Astrocyte (in vitro differentiated cells and primary cell): ENCODE measurements at regions not wholly inside any gene's neighbourhood (a gene's known extent, or its start where the extent isn't known, plus 50 kb on each side); places are given as distances from the start of the nearest gene placed in this dataset.

Experiments
- DNase-seq: peaks from one replicate; pipeline ENCODE4 v3.0.0-alpha.2; 2010; ENCODE audit warnings: low read depth
- FAIRE-seq: peaks from 2 replicates; lab custom pipeline; 2011; peaks lifted over from hg19 to GRCh38; lab: Jason Lieb, UNC
- H2AFZ ChIP-seq: 2 replicates; pipeline ENCODE4 v1.6.0; 2012; ENCODE audit warnings: low read depth, low read length, inconsistent platforms
- H3K27ac ChIP-seq: 2 replicates; pipeline ENCODE4 v1.5.1; 2011; ENCODE audit warnings: low read depth, low read length, inconsistent platforms
- H3K27me3 ChIP-seq: 2 replicates; pipeline ENCODE4 v1.6.0; 2011; ENCODE audit warnings: low read length, inconsistent platforms; ENCODE audit not compliant: insufficient read depth
- H3K36me3 ChIP-seq: 2 replicates; pipeline ENCODE4 v1.5.1; 2011; ENCODE audit warnings: low read length, inconsistent platforms; ENCODE audit not compliant: insufficient read depth
- H3K4me1 ChIP-seq: 2 replicates; pipeline ENCODE4 v1.5.1; 2011; ENCODE audit warnings: low read length, inconsistent platforms; ENCODE audit not compliant: insufficient read depth
- H3K4me2 ChIP-seq: 2 replicates; pipeline ENCODE4 v1.6.0; 2012; ENCODE audit warnings: low read length, inconsistent platforms
- H3K4me3 ChIP-seq: 2 replicates; pipeline ENCODE4 v1.5.1; 2011; ENCODE audit warnings: low read depth, mild to moderate bottlenecking, low read length, inconsistent platforms; ENCODE audit not compliant: insufficient read depth
- H3K79me2 ChIP-seq: 2 replicates; pipeline ENCODE4 v1.6.0; 2012; ENCODE audit warnings: mild to moderate bottlenecking, low read length, inconsistent platforms; ENCODE audit not compliant: insufficient read depth
- H3K9ac ChIP-seq: 2 replicates; pipeline ENCODE4 v1.6.0; 2012; ENCODE audit warnings: mild to moderate bottlenecking, low read length, inconsistent platforms
- H3K9me3 ChIP-seq: 2 replicates; pipeline ENCODE4 v1.5.1; 2012; ENCODE audit warnings: low read depth, mild to moderate bottlenecking, low read length, inconsistent platforms; ENCODE audit not compliant: insufficient read depth
- H4K20me1 ChIP-seq: 2 replicates; pipeline ENCODE4 v1.6.0; 2012; ENCODE audit warnings: low read length, inconsistent platforms; ENCODE audit not compliant: insufficient read depth
- H3K27ac Mint-ChIP-seq: one replicate; pipeline ENCODE4 v1.8.0; 2021; ENCODE audit warnings: mild to moderate bottlenecking, mixed read lengths; ENCODE audit not compliant: unreplicated experiment
- H3K27me3 Mint-ChIP-seq: one replicate; pipeline ENCODE4 v1.8.0; 2021; ENCODE audit warnings: low read depth, mixed read lengths; ENCODE audit not compliant: unreplicated experiment
- H3K36me3 Mint-ChIP-seq: one replicate; pipeline ENCODE4 v1.8.0; 2021; ENCODE audit warnings: low read depth, mixed read lengths; ENCODE audit not compliant: unreplicated experiment
- H3K4me1 Mint-ChIP-seq: one replicate; pipeline ENCODE4 v1.8.0; 2021; ENCODE audit warnings: low read depth, mixed read lengths; ENCODE audit not compliant: unreplicated experiment
- H3K4me3 Mint-ChIP-seq: one replicate; pipeline ENCODE4 v1.8.0; 2021; ENCODE audit warnings: mild to moderate bottlenecking, moderate library complexity, mixed read lengths; ENCODE audit not compliant: unreplicated experiment
- H3K9me3 Mint-ChIP-seq: one replicate; pipeline ENCODE4 v1.8.0; 2021; ENCODE audit warnings: mild to moderate bottlenecking, mixed read lengths; ENCODE audit not compliant: unreplicated experiment
- CTCF ChIP-seq: IDR thresholded peaks from 2 replicates; pipeline ENCODE4 v1.5.1; 2011; ENCODE audit warnings: low read depth, mild to moderate bottlenecking, inconsistent platforms, low read length, moderate library complexity; ENCODE audit not compliant: insufficient read depth
- EZH2 ChIP-seq: IDR thresholded peaks from 2 replicates; pipeline ENCODE4 v1.6.1; 2012; ENCODE audit warnings: mild to moderate bottlenecking, low read length, inconsistent platforms; ENCODE audit not compliant: insufficient read depth

- TF ChIP-seq EZH2 (no peak), CTCF (no peak)
- Histone ChIP-seq H3K27ac (no peak overlapping the region), H2AFZ (no peak overlapping the region), H4K20me1 (no peaks in the 10 kb centered on the region), H3K9ac (no peak overlapping the region), H3K4me3 (no peak overlapping the region), H3K4me2 (no peak overlapping the region), H3K9me3 (no peaks in the 10 kb centered on the region), H3K27me3 (no peaks in the 10 kb centered on the region), H3K36me3 (no peaks in the 10 kb centered on the region), H3K4me1 (no peaks in the 10 kb centered on the region), H3K79me2 (no peaks in the 10 kb centered on the region)
- Mint-ChIP-seq H3K27me3 (no peaks in the 10 kb centered on the region), H3K9me3 (no peaks in the 10 kb centered on the region), H3K36me3 (peaks cover 7% of the 10 kb centered on the region), H3K27ac (peak overlapping the region; percentile 87), H3K4me3 (no peak overlapping the region), H3K4me1 (peaks cover 26% of the 10 kb centered on the region)
- DNase-seq (no peak), FAIRE-seq (no peak)
Measured at GRCh38 chr5:168152660-168153059, 138.8 kb upstream of the WWC1 start.

- FAIRE-seq, result no peak
- no peaks in the 10 kb centered on the region for H3K36me3 ChIP-seq
- H3K27ac ChIP-seq, result peak overlapping the region; percentile 2
- DNase-seq, result no peak
- Mint-ChIP-seq H3K9me3 (no peaks in the 10 kb centered on the region), H3K4me3 (no peak overlapping the region), H3K36me3 (peaks cover 7% of the 10 kb centered on the region), H3K27me3 (no peaks in the 10 kb centered on the region), H3K27ac (peak overlapping the region; percentile 87), H3K4me1 (peaks cover 26% of the 10 kb centered on the region)
- H3K4me2 ChIP-seq, result peak overlapping the region; percentile 14
- no peaks in the 10 kb centered on the region for H3K9me3 ChIP-seq
- no peak for TF ChIP-seq EZH2
- TF ChIP-seq CTCF, result no peak
- H3K79me2 ChIP-seq, result no peaks in the 10 kb centered on the region
- H3K9ac ChIP-seq, result no peak overlapping the region
- no peaks in the 10 kb centered on the region for H4K20me1 ChIP-seq
- no peak overlapping the region for H3K4me3 ChIP-seq
- no peak overlapping the region for H2AFZ ChIP-seq
- no peaks in the 10 kb centered on the region for H3K27me3 ChIP-seq
- no peaks in the 10 kb centered on the region for H3K4me1 ChIP-seq
Measured at GRCh38 chr5:168153263-168153875, 138.1 kb upstream of the WWC1 start.

GRCh38 chr5:168153876-168154270 lies 137.6 kb upstream of the WWC1 start:
- Histone ChIP-seq H4K20me1 (no peaks in the 10 kb centered on the region), H3K79me2 (no peaks in the 10 kb centered on the region), H3K4me1 (no peaks in the 10 kb centered on the region), H3K27me3 (no peaks in the 10 kb centered on the region), H2AFZ (no peak overlapping the region), H3K9me3 (no peaks in the 10 kb centered on the region), H3K4me2 (no peak overlapping the region), H3K4me3 (no peak overlapping the region), H3K27ac (no peak overlapping the region), H3K9ac (no peak overlapping the region), H3K36me3 (no peaks in the 10 kb centered on the region)
- H3K27me3 Mint-ChIP-seq, result no peaks in the 10 kb centered on the region
- H3K27ac Mint-ChIP-seq, result peak overlapping the region; percentile 87
- no peak for TF ChIP-seq CTCF
- TF ChIP-seq EZH2, result no peak
- H3K4me1 Mint-ChIP-seq, result peaks cover 26% of the 10 kb centered on the region
- H3K36me3 Mint-ChIP-seq, result peaks cover 7% of the 10 kb centered on the region
- DNase-seq (no peak), FAIRE-seq (no peak)
- peak overlapping the region; percentile 10 for H3K4me3 Mint-ChIP-seq
- no peaks in the 10 kb centered on the region for H3K9me3 Mint-ChIP-seq
